Caco-2 (cell line): ENCODE measurements at regions not wholly inside any gene's neighbourhood (a gene's known extent, or its start where the extent isn't known, plus 50 kb on each side); places are given as distances from the start of the nearest gene placed in this dataset.

ENCODE experiments used
- BruUV-seq: library from RNA; stranded (reverse); fragments of 400-500 nt; replicated peaks from 2 replicates; lab custom pipeline; 2021; lab: Mats Ljungman, UMichigan
- CTCF ChIA-PET: fragments of 300-600 bp; sonication (Branson Sonifier 250); formaldehyde crosslinking; loops from one replicate; lab custom pipeline; 2022; ENCODE audit warnings: antibody characterized with exemption; lab: Charles Lee
- POLR2A ChIA-PET: fragments of 300-600 bp; sonication (Branson Sonifier 250); formaldehyde crosslinking; loops from one replicate; lab custom pipeline; 2022; ENCODE audit warnings: antibody characterized with exemption; lab: Charles Lee
- DNase-seq, 2 experiments: peaks; one replicate each; pipeline versions ENCODE4 v3.0.0 to v3.0.0-alpha.2; 2020 to 2022
- H3K27me3 ChIP-seq: replicated peaks from 2 replicates; pipeline ENCODE4 v1.6.0; 2011; ENCODE audit warnings: low read length; ENCODE audit not compliant: control insufficient read depth, insufficient read depth
- H3K36me3 ChIP-seq: 2 replicates; pipeline ENCODE4 v1.5.1; 2011; ENCODE audit warnings: low read length; ENCODE audit not compliant: control insufficient read depth, insufficient read depth
- H3K4me1 ChIP-seq: fragments of 250-450 bp; sonication (Bioruptor Pico); 2 replicates; pipeline ENCODE4 v1.5.1; 2020; ENCODE audit warnings: mild to moderate bottlenecking
- H3K4me3 ChIP-seq: 2 replicates; pipeline ENCODE4 v1.5.1; 2011; ENCODE audit warnings: low read depth, mild to moderate bottlenecking, control low read depth, low read length
- H3K9me3 ChIP-seq: fragments of 250-450 bp; sonication (Bioruptor Pico); 2 replicates; pipeline ENCODE4 v1.5.1; 2020; ENCODE audit warnings: mild to moderate bottlenecking, moderate library complexity
- H3K27ac Mint-ChIP-seq: one replicate; pipeline ENCODE4 v1.8.0; 2022; ENCODE audit warnings: mixed read lengths; ENCODE audit not compliant: unreplicated experiment
- H3K27me3 Mint-ChIP-seq: one replicate; pipeline ENCODE4 v1.8.0; 2022; ENCODE audit warnings: mixed read lengths; ENCODE audit not compliant: insufficient read depth, unreplicated experiment
- H3K36me3 Mint-ChIP-seq: one replicate; pipeline ENCODE4 v1.8.0; 2022; ENCODE audit warnings: mild to moderate bottlenecking, mixed read lengths; ENCODE audit not compliant: insufficient read depth, unreplicated experiment
- H3K4me1 Mint-ChIP-seq: one replicate; pipeline ENCODE4 v1.8.0; 2022; ENCODE audit warnings: low read depth, mixed read lengths; ENCODE audit not compliant: unreplicated experiment
- H3K4me3 Mint-ChIP-seq: one replicate; pipeline ENCODE4 v1.8.0; 2022; ENCODE audit warnings: mild to moderate bottlenecking, moderate library complexity, mixed read lengths; ENCODE audit not compliant: unreplicated experiment
- H3K9me3 Mint-ChIP-seq: one replicate; pipeline ENCODE4 v1.8.0; 2022; ENCODE audit warnings: mixed read lengths; ENCODE audit not compliant: unreplicated experiment
- intact Hi-C: fragments of 100-400 bp; cut with micrococcal nuclease; formaldehyde crosslinking; loops from one replicate; pipeline ENCODE4 v1.10.0; 2022; ENCODE audit not compliant: unreplicated experiment
- TF ChIP-seq, protein P1 (sequence below), 2 experiments: fragments of 200-600 bp in 1 of 2; IDR thresholded peaks; 1 replicate in 1 of 2; 2 replicates in 1 of 2; pipeline versions ENCODE4 v1.5.1 to v1.8.0; 2011 to 2022; ENCODE audit warnings: antibody characterized with exemption in 1 of 2, control low read depth in 1 of 2, inconsistent platforms in 1 of 2, low read depth in 1 of 2, low read length in 1 of 2, mild to moderate bottlenecking in 1 of 2, moderate library complexity in 1 of 2; ENCODE audit not compliant: insufficient read depth in 1 of 2, severe bottlenecking in 1 of 2, unreplicated experiment in 1 of 2

DNA sequence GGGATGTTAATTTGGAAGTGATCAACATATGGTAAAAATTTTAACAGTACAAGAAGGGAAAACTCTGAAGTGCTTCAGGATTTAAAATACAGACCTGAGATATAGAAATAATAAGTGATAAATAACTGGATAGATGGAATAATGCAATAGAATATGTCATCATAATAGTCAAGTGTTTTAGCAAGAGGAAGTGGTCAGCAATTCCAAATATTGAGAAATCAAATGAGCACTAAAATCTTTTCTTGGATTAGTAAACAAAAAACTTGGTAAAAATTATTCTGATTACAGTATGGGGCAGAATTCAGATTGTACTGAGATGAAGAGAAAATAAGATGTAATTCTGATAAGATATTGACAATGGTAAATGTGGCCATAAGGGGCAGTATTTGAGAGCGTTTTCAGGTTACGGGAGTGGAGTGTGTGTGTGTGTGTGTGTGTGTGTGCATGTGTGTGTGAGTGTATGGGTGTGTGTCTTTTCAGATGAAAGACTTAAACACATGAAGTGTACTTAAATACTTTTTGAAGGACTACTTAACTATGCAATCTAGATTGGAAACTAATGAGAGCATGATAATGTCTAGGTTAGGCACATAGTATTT lies 217.9 kb upstream of the ITGA4 start:
- no peaks in the 10 kb centered on the region for H3K4me1 Mint-ChIP-seq
- peaks cover 12% of the 10 kb centered on the region for H3K27me3 Mint-ChIP-seq
- intact Hi-C loops, result no loop called here
- TF ChIP-seq, protein P1, sequence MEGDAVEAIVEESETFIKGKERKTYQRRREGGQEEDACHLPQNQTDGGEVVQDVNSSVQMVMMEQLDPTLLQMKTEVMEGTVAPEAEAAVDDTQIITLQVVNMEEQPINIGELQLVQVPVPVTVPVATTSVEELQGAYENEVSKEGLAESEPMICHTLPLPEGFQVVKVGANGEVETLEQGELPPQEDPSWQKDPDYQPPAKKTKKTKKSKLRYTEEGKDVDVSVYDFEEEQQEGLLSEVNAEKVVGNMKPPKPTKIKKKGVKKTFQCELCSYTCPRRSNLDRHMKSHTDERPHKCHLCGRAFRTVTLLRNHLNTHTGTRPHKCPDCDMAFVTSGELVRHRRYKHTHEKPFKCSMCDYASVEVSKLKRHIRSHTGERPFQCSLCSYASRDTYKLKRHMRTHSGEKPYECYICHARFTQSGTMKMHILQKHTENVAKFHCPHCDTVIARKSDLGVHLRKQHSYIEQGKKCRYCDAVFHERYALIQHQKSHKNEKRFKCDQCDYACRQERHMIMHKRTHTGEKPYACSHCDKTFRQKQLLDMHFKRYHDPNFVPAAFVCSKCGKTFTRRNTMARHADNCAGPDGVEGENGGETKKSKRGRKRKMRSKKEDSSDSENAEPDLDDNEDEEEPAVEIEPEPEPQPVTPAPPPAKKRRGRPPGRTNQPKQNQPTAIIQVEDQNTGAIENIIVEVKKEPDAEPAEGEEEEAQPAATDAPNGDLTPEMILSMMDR (IDR thresholded peaks at IDR 0.05; ENCODE audit: insufficient read depth in 1 of 2, low read depth in 1 of 2, low read length in 1 of 2, severe bottlenecking in 1 of 2, unreplicated experiment in 1 of 2), result peak in 1 of 2 experiments; percentile 36
- Histone ChIP-seq H3K4me1 (no peaks in the 10 kb centered on the region), H3K36me3 (no peaks in the 10 kb centered on the region), H3K9me3 (no peaks in the 10 kb centered on the region), H3K27me3 (no peaks in the 10 kb centered on the region), H3K4me3 (no peak overlapping the region)
- POLR2A ChIA-PET, result no interaction called here
- peak in 1 of 2 experiments; percentile 39 for DNase-seq
- no peaks in the 10 kb centered on the region for H3K36me3 Mint-ChIP-seq
- no peak overlapping the region for H3K4me3 Mint-ChIP-seq
- no peaks in the 10 kb centered on the region for H3K9me3 Mint-ChIP-seq
- no peak overlapping the region for H3K27ac Mint-ChIP-seq
- CTCF ChIA-PET, result no interaction called here
- no TSS peak for BruUV-seq

DNA sequence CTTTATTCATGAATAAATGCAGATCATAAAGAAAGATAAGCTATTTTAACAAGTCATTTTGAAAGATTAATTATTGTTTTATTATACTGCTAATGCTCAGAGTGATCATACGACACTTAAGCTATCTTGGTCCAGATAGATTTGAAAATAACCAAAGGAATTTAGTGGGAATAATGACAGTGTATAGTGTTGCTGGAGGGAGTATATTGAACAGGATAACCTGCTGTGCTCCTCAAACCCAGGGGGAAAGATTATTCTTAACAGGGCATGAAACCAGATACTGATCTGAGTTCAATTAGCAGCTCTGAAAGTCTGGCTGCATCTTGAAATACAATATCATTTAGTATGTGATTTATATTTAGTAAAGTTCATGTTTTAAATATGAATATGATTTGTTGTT lies 216.3 kb upstream of the ITGA4 start:
- Mint-ChIP-seq H3K27ac (no peak overlapping the region), H3K36me3 (no peaks in the 10 kb centered on the region), H3K27me3 (peaks cover 12% of the 10 kb centered on the region), H3K9me3 (no peaks in the 10 kb centered on the region), H3K4me1 (no peaks in the 10 kb centered on the region), H3K4me3 (no peak overlapping the region)
- TF ChIP-seq, protein P1 (IDR thresholded peaks at IDR 0.05; ENCODE audit: insufficient read depth in 1 of 2, low read depth in 1 of 2, low read length in 1 of 2, severe bottlenecking in 1 of 2, unreplicated experiment in 1 of 2), result no peak
- Histone ChIP-seq H3K27me3 (no peaks in the 10 kb centered on the region), H3K9me3 (no peaks in the 10 kb centered on the region), H3K4me1 (no peaks in the 10 kb centered on the region), H3K36me3 (no peaks in the 10 kb centered on the region), H3K4me3 (no peak overlapping the region)
- DNase-seq, result no peak
- intact Hi-C loops, result no loop called here
- no TSS peak for BruUV-seq
- ChIA-PET CTCF (no interaction called here), POLR2A (no interaction called here)

DNA sequence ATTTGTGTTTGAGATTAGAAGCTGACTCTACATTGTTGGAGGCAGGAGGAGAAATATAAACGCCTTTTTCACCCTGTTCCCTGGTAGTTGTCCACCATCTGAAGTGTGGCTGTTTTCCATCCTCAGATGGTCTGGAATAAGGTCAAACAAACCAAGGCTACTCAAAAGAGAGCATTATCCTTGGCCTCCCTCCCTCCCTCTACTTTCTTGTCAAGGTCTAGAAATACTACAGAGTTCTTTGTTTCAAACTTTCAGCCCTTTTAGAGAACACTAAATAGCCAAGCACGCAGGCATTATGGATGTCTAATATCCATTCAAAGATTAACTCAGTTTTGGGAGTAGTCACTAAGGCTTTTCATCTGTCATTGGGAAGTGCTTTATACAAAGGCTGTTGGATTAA lies 215.8 kb upstream of the ITGA4 start:
- no TSS peak for BruUV-seq
- no peaks in the 10 kb centered on the region for H3K4me1 Mint-ChIP-seq

More for the DNA sequence above, 215.8 kb upstream of the ITGA4 start:
- TF ChIP-seq, protein P1 (IDR thresholded peaks at IDR 0.05; ENCODE audit: insufficient read depth in 1 of 2, low read depth in 1 of 2, low read length in 1 of 2, severe bottlenecking in 1 of 2, unreplicated experiment in 1 of 2), result no peak
- intact Hi-C loops, result no loop called here
- Mint-ChIP-seq H3K36me3 (no peaks in the 10 kb centered on the region), H3K27me3 (peaks cover 12% of the 10 kb centered on the region), H3K27ac (no peak overlapping the region), H3K4me3 (no peak overlapping the region), H3K9me3 (no peaks in the 10 kb centered on the region)
- Histone ChIP-seq H3K36me3 (no peaks in the 10 kb centered on the region), H3K9me3 (no peaks in the 10 kb centered on the region), H3K4me1 (no peaks in the 10 kb centered on the region), H3K4me3 (no peak overlapping the region), H3K27me3 (no peaks in the 10 kb centered on the region)
- ChIA-PET POLR2A (no interaction called here), CTCF (no interaction called here)
- no peak for DNase-seq
